ENCODE measurements at regions not wholly inside any gene's neighbourhood (a gene's known extent, or its start where the extent isn't known, plus 50 kb on each side); places are given as distances from the start of the nearest gene placed in this dataset.

- Histone ChIP-seq H3K9ac (ENCODE audit: extremely low read depth, insufficient read length, low read length) (no peak overlapping the region), H3K79me1 (ENCODE audit: insufficient read depth, low read depth, low read length, poor library complexity, severe bottlenecking) (no peaks in the 10 kb centered on the region), H3K18ac (ENCODE audit: insufficient read length, low read depth, low read length) (no peak overlapping the region), H2BK20ac (ENCODE audit: low read depth, low read length, poor library complexity, severe bottlenecking) (no peak overlapping the region), H4K20me1 (ENCODE audit: control insufficient read depth, insufficient read depth, insufficient read length) (no peaks in the 10 kb centered on the region), H2BK120ac (ENCODE audit: low read depth, low read length, poor library complexity, severe bottlenecking) (no peak overlapping the region), H2AFZ (ENCODE audit: low read length) (no peak overlapping the region), H4K8ac (replicated peaks; ENCODE audit: insufficient read length, low read depth, low read length) (no peak overlapping the region), H4K5ac (ENCODE audit: insufficient read length, low read depth, low read length) (no peak overlapping the region), H3K79me2 (ENCODE audit: insufficient read depth, low read length) (no peaks in the 10 kb centered on the region), H3K4me1 (ENCODE audit: insufficient read depth, low read length) (no peaks in the 10 kb centered on the region), H2BK12ac (ENCODE audit: insufficient read length, low read depth, low read length) (no peak overlapping the region), H3K14ac (ENCODE audit: insufficient read depth, low read length) (no peak overlapping the region), H3T11ph (ENCODE audit: low read length) (no peak overlapping the region), H3K4ac (ENCODE audit: low read depth, low read length) (no peak overlapping the region), H3K56ac (ENCODE audit: insufficient read length, low read depth, low read length) (no peak overlapping the region), H3K23me2 (ENCODE audit: insufficient read length, low read depth, low read length, poor library complexity, severe bottlenecking) (no peaks in the 10 kb centered on the region), H3K9me3 (ENCODE audit: control insufficient read depth, low read depth, low read length) (no peaks in the 10 kb centered on the region), H3K27ac (ENCODE audit: insufficient read length, low read depth, low read length) (no peak overlapping the region), H4K91ac (ENCODE audit: insufficient read length, low read depth, low read length) (no peak overlapping the region), H2BK5ac (ENCODE audit: insufficient read length, low read length) (no peak overlapping the region), H3K23ac (ENCODE audit: insufficient read length, low read depth, low read length) (no peak overlapping the region), H3K27me3 (ENCODE audit: insufficient read depth, low read length) (no peaks in the 10 kb centered on the region), H3K4me2 (ENCODE audit: insufficient read depth, insufficient read length, low read length) (no peak overlapping the region), H2BK15ac (ENCODE audit: low read depth, low read length) (no peak overlapping the region), H2AK5ac (ENCODE audit: insufficient read length, low read length) (no peak overlapping the region)
- no peak overlapping the region for H3K4me3 Mint-ChIP-seq
- H3K9me3 Mint-ChIP-seq: no peaks in the 10 kb centered on the region
- H3K27me3 Mint-ChIP-seq (ENCODE audit: low read depth): peaks cover 1% of the 10 kb centered on the region; the same call in 1 of the 2 replicates
- no peak overlapping the region for H3K27ac Mint-ChIP-seq
- H3K4me1 Mint-ChIP-seq: no peaks in the 10 kb centered on the region
- no CpG with 5 or more reads among the region's 3 CpGs for WGBS (ENCODE audit: extremely low coverage, insufficient read length, low lambda C conversion rate)
- no peak for DNase-seq
- no peaks in the 10 kb centered on the region for H3K36me3 Mint-ChIP-seq (ENCODE audit: insufficient read depth in 1 of 3, low read depth in 3 of 3)
- TF ChIP-seq CTCF (conservative IDR thresholded peaks at IDR 0.05): no peak
Measured at GRCh38 chr16:80200079-80200478, 340.7 kb upstream of the DYNLRB2 start.

Data from H9 (cell line).